ENCODE measurements at regions not wholly inside any gene's neighbourhood (a gene's known extent, or its start where the extent isn't known, plus 50 kb on each side); places are given as distances from the start of the nearest gene placed in this dataset.

DNA sequence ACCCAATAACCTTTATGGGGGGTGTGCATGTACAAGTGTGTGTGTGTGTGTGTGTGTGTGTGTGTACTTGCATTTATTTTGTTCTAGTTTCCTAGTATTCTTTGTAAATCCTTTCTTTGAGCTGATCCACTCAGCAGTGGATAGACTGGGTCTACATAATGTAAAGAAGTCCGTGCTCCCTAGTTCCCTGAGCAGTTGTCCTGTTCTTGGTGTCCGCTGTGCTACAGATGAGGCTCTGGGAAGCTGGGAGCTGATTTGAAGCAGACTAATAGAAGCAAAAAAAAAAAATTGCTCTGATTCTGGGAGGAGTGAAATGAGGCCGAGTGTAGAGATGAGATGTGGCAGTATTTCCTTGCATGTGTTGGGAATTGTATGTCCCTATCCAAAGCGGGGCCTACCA, 150.4 kb upstream of the WSCD2 start:
- H3K27ac ChIP-seq = no peak overlapping the region
- H3K4me3 ChIP-seq = no peak overlapping the region
- no peaks in the 10 kb centered on the region for H3K27me3 ChIP-seq
- WGBS, 3 donors = 56 to 62% (median 60%) methylated on average over 4 of the region's 4 CpGs
- H3K9me3 ChIP-seq = no peaks in the 10 kb centered on the region
- H3K36me3 ChIP-seq = no peaks in the 10 kb centered on the region
- no peak for DNase-seq
- H3K4me1 ChIP-seq (ENCODE audit: insufficient read depth) = no peaks in the 10 kb centered on the region
- intact Hi-C loops (cut with DNase I) = no loop called here
- no peak for TF ChIP-seq POLR2A (IDR thresholded peaks at IDR 0.05)
- TF ChIP-seq, protein P1, sequence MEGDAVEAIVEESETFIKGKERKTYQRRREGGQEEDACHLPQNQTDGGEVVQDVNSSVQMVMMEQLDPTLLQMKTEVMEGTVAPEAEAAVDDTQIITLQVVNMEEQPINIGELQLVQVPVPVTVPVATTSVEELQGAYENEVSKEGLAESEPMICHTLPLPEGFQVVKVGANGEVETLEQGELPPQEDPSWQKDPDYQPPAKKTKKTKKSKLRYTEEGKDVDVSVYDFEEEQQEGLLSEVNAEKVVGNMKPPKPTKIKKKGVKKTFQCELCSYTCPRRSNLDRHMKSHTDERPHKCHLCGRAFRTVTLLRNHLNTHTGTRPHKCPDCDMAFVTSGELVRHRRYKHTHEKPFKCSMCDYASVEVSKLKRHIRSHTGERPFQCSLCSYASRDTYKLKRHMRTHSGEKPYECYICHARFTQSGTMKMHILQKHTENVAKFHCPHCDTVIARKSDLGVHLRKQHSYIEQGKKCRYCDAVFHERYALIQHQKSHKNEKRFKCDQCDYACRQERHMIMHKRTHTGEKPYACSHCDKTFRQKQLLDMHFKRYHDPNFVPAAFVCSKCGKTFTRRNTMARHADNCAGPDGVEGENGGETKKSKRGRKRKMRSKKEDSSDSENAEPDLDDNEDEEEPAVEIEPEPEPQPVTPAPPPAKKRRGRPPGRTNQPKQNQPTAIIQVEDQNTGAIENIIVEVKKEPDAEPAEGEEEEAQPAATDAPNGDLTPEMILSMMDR (IDR thresholded peaks at IDR 0.05) = no peak

GRCh38 chr12:107983756-107984472, 145.2 kb upstream of the WSCD2 start:
- H3K9me3 ChIP-seq = no peaks in the 10 kb centered on the region
- H3K4me3 ChIP-seq = no peak overlapping the region
- H3K27me3 ChIP-seq = no peaks in the 10 kb centered on the region
- intact Hi-C loops (cut with DNase I) = no loop called here
- H3K27ac ChIP-seq = no peak overlapping the region
- no peaks in the 10 kb centered on the region for H3K4me1 ChIP-seq (ENCODE audit: insufficient read depth)
- H3K36me3 ChIP-seq = no peaks in the 10 kb centered on the region
- WGBS, 3 donors = 48 to 57% (median 49%) methylated on average over 4 of the region's 4 CpGs
- TF ChIP-seq POLR2A (IDR thresholded peaks at IDR 0.05) (no peak), EP300 (IDR thresholded peaks at IDR 0.05) (no peak)
- TF ChIP-seq, protein P1 (IDR thresholded peaks at IDR 0.05) = no peak
- DNase-seq = no peak

- H3K36me3 ChIP-seq = no peaks in the 10 kb centered on the region
- 65 to 78% (median 73%) methylated on average over 3 of the region's 3 CpGs for WGBS, 3 donors
- intact Hi-C loops (cut with DNase I) = loop anchor here in 1 of 4 donors (5.0 kb wide), 2 partner anchors 202 to 517 kb away; no protein-coding TSS in a partner anchor
These were observed 144.1 kb upstream of the WSCD2 start for GRCh38 chr12:107984973-107985372.

DNA sequence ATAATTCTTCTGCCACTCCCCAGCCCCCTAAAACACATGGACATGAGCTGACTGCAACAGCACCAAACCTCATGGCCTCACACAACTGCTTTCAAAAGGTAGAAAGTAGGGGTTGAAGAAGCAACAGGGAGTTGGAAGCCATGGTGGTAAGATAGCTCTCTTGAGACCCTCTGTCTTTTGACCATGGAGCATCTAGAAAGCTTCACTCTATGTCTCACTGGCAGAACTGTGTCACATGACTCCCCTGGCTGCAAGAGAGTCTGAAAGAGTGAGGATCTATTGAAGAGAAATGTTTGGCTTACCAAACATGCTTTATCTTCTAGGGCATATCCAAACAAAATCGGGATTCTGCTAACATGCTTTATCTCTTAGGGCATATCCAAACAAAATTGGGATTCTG, 142.9 kb upstream of the WSCD2 start:
- H3K4me3 ChIP-seq = no peak overlapping the region
- TF ChIP-seq, protein P1 (IDR thresholded peaks at IDR 0.05) = no peak
- no peak for TF ChIP-seq POLR2A (IDR thresholded peaks at IDR 0.05)
- no peak for TF ChIP-seq EP300 (IDR thresholded peaks at IDR 0.05)
- DNase-seq = no peak
- intact Hi-C loops (cut with DNase I) = loop anchor here in 1 of 4 donors (5.0 kb wide), 2 partner anchors 201 to 516 kb away; no protein-coding TSS in a partner anchor
- H3K27ac ChIP-seq = no peak overlapping the region
- WGBS, 3 donors = 55 to 77% (median 62%) methylated on average over 1 of the region's 1 CpG
- no peaks in the 10 kb centered on the region for H3K36me3 ChIP-seq
- no peaks in the 10 kb centered on the region for H3K9me3 ChIP-seq
- no peaks in the 10 kb centered on the region for H3K4me1 ChIP-seq (ENCODE audit: insufficient read depth)
- H3K27me3 ChIP-seq = no peaks in the 10 kb centered on the region

More at GRCh38 chr12:107984973-107985372, 144.1 kb upstream of the WSCD2 start:
- Histone ChIP-seq H3K27me3 (no peaks in the 10 kb centered on the region), H3K9me3 (no peaks in the 10 kb centered on the region), H3K4me1 (ENCODE audit: insufficient read depth) (no peaks in the 10 kb centered on the region), H3K4me3 (no peak overlapping the region), H3K27ac (no peak overlapping the region)
- no peak for DNase-seq
- TF ChIP-seq EP300 (IDR thresholded peaks at IDR 0.05) = no peak
- TF ChIP-seq POLR2A (IDR thresholded peaks at IDR 0.05) = no peak
- TF ChIP-seq, protein P1 (IDR thresholded peaks at IDR 0.05) = no peak

All from ovary (tissue), 7 donors.